ENCODE measurements at regions not wholly inside any gene's neighbourhood (a gene's known extent, or its start where the extent isn't known, plus 50 kb on each side); places are given as distances from the start of the nearest gene placed in this dataset.

DNA sequence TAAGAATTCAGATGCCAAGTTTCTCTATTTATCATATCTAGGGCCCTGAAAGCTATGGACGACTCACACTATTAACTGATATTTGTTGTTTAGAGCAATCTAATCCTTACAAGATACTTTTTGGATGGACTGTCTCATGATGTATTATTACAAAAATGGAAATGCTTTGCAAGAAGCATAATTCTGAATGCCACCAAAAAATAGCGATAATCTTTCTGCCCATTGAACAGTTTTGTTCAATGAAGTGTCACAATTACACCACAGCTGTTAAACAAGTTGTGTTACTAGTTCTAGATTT lies 460.4 kb upstream of the JARID2 start:
- Histone ChIP-seq H3K27me3 (ENCODE audit: control insufficient read depth, insufficient read depth, low read length) (no peaks in the 10 kb centered on the region), H3K36me3 (ENCODE audit: control insufficient read depth, low read depth, low read length) (no peaks in the 10 kb centered on the region), H3K4me1 (ENCODE audit: control insufficient read depth, low read depth, low read length) (peaks cover 49% of the 10 kb centered on the region), H3K27ac (ENCODE audit: low read length) (peak overlapping the region; percentile 65), H3K4me3 (ENCODE audit: low read length) (peak overlapping the region; percentile 20), H3K9ac (ENCODE audit: low read length) (peak overlapping the region; percentile 29), H3K9me3 (ENCODE audit: control insufficient read depth, low read depth, low read length) (no peaks in the 10 kb centered on the region)

DNA sequence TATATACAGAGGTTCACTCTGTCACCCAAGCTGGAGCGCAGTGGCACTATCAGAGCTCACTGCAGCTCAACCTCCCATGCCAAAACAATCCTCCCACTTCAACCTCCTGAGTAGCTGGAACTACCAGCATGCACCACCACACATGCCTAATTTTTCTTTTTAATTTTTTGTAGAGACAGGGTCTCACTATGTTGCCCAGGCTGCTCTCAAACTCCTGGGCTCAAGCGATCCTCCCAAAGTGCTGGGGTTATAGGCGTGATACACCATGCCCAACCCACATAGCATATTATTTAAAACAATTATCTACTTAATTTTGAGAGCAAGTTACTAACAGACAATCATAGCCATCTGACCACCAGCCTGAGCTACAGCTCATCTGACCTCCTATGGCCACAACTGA lies 459.9 kb upstream of the JARID2 start:
- Histone ChIP-seq H3K27ac (ENCODE audit: low read length) (no peak overlapping the region), H3K9me3 (ENCODE audit: control insufficient read depth, low read depth, low read length) (no peaks in the 10 kb centered on the region), H3K4me3 (ENCODE audit: low read length) (no peak overlapping the region), H3K36me3 (ENCODE audit: control insufficient read depth, low read depth, low read length) (no peaks in the 10 kb centered on the region), H3K27me3 (ENCODE audit: control insufficient read depth, insufficient read depth, low read length) (no peaks in the 10 kb centered on the region), H3K9ac (ENCODE audit: low read length) (no peak overlapping the region), H3K4me1 (ENCODE audit: control insufficient read depth, low read depth, low read length) (peaks cover 52% of the 10 kb centered on the region)

DNA sequence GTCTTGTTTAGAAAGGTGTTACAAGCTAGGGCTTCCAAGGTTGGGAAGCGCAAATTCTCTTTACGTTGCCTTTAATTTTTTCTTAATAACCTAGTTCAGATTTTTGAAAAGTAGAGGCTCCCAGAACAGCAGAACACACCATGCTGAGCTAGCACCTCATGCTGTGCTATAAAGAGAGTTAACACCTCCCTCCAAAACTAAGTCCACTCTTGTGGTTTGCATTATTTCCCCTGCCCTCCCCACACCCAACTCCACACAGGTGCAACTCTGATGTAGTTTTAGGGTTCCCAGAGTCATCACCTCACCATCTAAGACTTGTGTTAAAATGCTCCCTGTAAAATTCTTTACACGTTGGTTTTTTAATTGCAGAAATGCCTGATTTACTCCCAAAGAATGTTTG lies 459.4 kb upstream of the JARID2 start:
- Histone ChIP-seq H3K4me3 (ENCODE audit: low read length) (no peak overlapping the region), H3K9me3 (ENCODE audit: control insufficient read depth, low read depth, low read length) (no peaks in the 10 kb centered on the region), H3K27me3 (ENCODE audit: control insufficient read depth, insufficient read depth, low read length) (no peaks in the 10 kb centered on the region), H3K36me3 (ENCODE audit: control insufficient read depth, low read depth, low read length) (no peaks in the 10 kb centered on the region), H3K27ac (ENCODE audit: low read length) (peak overlapping the region; percentile 19), H3K9ac (ENCODE audit: low read length) (no peak overlapping the region), H3K4me1 (ENCODE audit: control insufficient read depth, low read depth, low read length) (peaks cover 56% of the 10 kb centered on the region)

DNA sequence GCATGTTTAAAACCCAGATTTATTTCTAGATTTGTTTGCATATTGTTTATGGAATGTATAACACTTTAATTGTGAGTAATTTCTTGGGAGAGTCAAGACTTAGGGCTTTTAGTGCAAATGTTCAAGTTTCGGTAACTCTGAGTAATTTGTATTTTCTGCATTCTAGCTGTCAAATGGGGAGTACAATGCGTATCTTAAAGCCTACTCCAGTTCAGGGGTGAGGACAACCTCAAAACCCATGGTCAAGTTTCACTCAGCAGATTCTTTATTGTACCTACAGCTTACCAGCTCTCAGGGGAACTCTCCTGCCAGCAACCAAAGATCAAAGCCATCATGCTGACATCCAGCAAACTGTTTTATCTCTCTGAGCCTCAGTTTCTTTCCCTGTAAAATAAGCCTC lies 458.6 kb upstream of the JARID2 start:
- Histone ChIP-seq H3K36me3 (ENCODE audit: control insufficient read depth, low read depth, low read length) (no peaks in the 10 kb centered on the region), H3K4me1 (ENCODE audit: control insufficient read depth, low read depth, low read length) (peaks cover 53% of the 10 kb centered on the region), H3K27me3 (ENCODE audit: control insufficient read depth, insufficient read depth, low read length) (no peaks in the 10 kb centered on the region), H3K9ac (ENCODE audit: low read length) (no peak overlapping the region), H3K9me3 (ENCODE audit: control insufficient read depth, low read depth, low read length) (no peaks in the 10 kb centered on the region), H3K4me3 (ENCODE audit: low read length) (no peak overlapping the region), H3K27ac (ENCODE audit: low read length) (no peak overlapping the region)

DNA sequence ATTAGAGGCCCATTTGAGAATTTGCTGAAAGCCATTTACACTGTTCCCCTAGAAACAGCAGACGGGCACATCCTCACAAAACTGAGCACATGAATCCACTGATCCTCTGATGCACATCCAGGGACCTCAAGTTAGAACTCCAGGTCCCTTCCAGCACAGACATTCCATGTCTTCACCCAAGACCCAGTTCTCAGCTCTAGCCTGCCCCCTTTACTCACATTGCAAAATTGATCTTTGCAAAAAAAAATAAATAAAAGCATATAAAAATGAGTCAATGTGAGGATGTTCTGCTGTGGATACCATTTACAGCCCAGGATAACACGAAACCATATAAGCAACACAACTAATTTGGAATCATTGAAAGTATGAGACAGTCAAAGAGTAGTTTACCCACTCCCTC lies 458.2 kb upstream of the JARID2 start:
- H3K9me3 ChIP-seq (ENCODE audit: control insufficient read depth, low read depth, low read length): no peaks in the 10 kb centered on the region
- no peak overlapping the region for H3K27ac ChIP-seq (ENCODE audit: low read length)
- H3K4me1 ChIP-seq (ENCODE audit: control insufficient read depth, low read depth, low read length): peaks cover 51% of the 10 kb centered on the region
- no peak overlapping the region for H3K9ac ChIP-seq (ENCODE audit: low read length)
- no peak overlapping the region for H3K4me3 ChIP-seq (ENCODE audit: low read length)
- no peaks in the 10 kb centered on the region for H3K27me3 ChIP-seq (ENCODE audit: control insufficient read depth, insufficient read depth, low read length)
- no peaks in the 10 kb centered on the region for H3K36me3 ChIP-seq (ENCODE audit: control insufficient read depth, low read depth, low read length)

DNA sequence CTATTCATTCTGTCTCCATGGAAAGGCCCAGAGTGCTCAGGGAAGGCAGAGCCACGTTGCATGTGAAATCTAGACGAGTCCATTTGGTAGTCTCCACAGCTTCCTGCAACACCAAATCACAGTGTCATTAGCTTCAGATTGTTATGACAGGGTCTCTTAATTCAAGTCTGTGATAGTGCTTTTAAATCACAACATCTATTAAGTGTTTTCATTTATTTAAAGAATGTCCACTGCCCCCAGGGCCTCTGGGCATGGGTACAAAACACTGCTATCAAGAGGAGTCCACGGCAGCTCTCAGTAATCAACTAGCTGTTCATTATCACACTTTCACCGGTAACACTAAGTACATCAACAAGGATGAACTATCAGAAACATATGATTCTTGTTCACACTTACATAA lies 455.9 kb upstream of the JARID2 start:
- Histone ChIP-seq H3K4me3 (ENCODE audit: low read length) (no peak overlapping the region), H3K9ac (ENCODE audit: low read length) (no peak overlapping the region), H3K9me3 (ENCODE audit: control insufficient read depth, low read depth, low read length) (no peaks in the 10 kb centered on the region), H3K4me1 (ENCODE audit: control insufficient read depth, low read depth, low read length) (peaks cover 42% of the 10 kb centered on the region), H3K36me3 (ENCODE audit: control insufficient read depth, low read depth, low read length) (no peaks in the 10 kb centered on the region), H3K27ac (ENCODE audit: low read length) (no peak overlapping the region), H3K27me3 (ENCODE audit: control insufficient read depth, insufficient read depth, low read length) (no peaks in the 10 kb centered on the region)

DNA sequence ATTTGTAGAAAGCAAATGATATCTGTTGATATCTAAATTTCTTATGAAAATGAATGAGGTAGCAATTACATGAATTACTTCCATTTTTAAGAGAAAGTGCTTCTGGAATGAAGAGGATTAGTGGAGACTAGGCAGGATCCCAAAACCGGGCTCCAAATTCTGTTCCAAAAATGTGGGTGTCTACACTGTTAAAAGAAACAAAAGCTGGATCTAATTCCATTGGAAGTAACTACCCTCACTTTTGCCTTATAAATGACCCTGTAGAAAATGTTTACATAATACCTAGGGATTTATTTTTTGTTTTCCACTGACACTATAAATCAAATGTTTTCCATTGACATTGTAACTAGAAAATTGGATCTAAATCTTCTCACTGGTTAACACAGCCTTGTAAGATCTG lies 454.9 kb upstream of the JARID2 start:
- Histone ChIP-seq H3K9ac (ENCODE audit: low read length) (no peak overlapping the region), H3K27ac (ENCODE audit: low read length) (no peak overlapping the region), H3K4me1 (ENCODE audit: control insufficient read depth, low read depth, low read length) (peaks cover 34% of the 10 kb centered on the region), H3K27me3 (ENCODE audit: control insufficient read depth, insufficient read depth, low read length) (no peaks in the 10 kb centered on the region), H3K4me3 (ENCODE audit: low read length) (no peak overlapping the region), H3K9me3 (ENCODE audit: control insufficient read depth, low read depth, low read length) (no peaks in the 10 kb centered on the region), H3K36me3 (ENCODE audit: control insufficient read depth, low read depth, low read length) (no peaks in the 10 kb centered on the region)

DNA sequence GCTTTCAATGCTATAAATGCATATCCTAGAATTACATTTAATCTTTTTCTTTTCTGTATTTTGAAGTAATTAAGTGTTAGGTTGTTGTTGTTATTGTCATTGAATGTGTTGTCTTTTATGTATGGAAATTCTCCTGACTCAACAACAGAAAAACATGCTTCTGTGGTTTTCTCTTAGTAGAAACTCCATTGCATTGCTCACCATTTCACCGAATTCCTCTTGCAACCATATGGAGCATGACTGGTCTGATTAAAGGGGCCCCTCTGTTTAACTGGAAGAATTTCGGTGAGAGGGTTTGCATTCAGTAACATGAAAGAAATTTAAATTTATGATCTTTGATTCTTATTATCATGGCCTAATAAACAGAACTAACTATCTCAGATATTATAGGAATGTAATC lies 454.3 kb upstream of the JARID2 start:
- Histone ChIP-seq H3K9ac (ENCODE audit: low read length) (no peak overlapping the region), H3K36me3 (ENCODE audit: control insufficient read depth, low read depth, low read length) (no peaks in the 10 kb centered on the region), H3K27me3 (ENCODE audit: control insufficient read depth, insufficient read depth, low read length) (no peaks in the 10 kb centered on the region), H3K4me1 (ENCODE audit: control insufficient read depth, low read depth, low read length) (peaks cover 31% of the 10 kb centered on the region), H3K27ac (ENCODE audit: low read length) (no peak overlapping the region), H3K9me3 (ENCODE audit: control insufficient read depth, low read depth, low read length) (no peaks in the 10 kb centered on the region), H3K4me3 (ENCODE audit: low read length) (no peak overlapping the region)

DNA sequence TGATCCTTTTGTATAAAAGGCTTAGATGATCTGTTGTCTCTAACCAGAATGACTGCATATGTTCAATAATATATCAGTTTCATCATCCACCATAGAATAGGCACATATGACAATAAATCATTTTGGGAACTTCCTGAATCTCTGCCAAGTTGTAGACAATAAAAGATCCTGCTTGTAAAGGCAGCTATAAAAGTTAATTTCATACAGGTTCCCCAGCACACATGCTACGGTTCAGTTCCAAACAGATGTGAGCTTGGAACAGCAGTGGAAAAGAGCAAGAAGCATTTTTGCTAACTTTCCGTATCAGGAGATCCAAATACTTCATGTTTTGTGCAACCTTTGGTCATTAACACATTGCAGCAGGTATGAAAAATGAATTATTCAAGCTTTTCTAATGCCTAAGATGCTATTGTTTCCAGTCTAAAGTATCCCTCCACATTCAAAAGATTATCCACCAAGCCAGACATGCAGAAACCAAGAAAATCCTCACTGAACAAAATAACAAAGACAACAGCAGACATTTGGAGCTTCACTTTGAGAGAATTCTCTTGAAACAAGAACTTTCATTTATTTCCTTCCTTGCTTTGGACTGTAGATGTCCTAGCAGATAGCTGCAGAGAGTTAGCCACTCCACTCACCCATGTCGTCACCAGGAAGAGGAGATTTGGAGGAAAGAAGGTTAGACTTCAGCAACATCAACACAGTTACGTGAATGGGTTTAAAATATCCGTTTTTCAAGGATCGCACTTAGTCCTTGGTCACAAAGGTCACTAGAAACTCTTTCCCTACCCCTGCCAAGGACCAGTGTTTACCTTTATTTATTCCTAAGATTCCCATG lies 453.5 kb upstream of the JARID2 start:
- H3K27me3 ChIP-seq (ENCODE audit: control insufficient read depth, insufficient read depth, low read length): no peaks in the 10 kb centered on the region
- H3K4me1 ChIP-seq (ENCODE audit: control insufficient read depth, low read depth, low read length): peaks cover 24% of the 10 kb centered on the region
- no peaks in the 10 kb centered on the region for H3K9me3 ChIP-seq (ENCODE audit: control insufficient read depth, low read depth, low read length)
- no peaks in the 10 kb centered on the region for H3K36me3 ChIP-seq (ENCODE audit: control insufficient read depth, low read depth, low read length)
- no peak overlapping the region for H3K27ac ChIP-seq (ENCODE audit: low read length)
- no peak overlapping the region for H3K4me3 ChIP-seq (ENCODE audit: low read length)
- no peak overlapping the region for H3K9ac ChIP-seq (ENCODE audit: low read length)

DNA sequence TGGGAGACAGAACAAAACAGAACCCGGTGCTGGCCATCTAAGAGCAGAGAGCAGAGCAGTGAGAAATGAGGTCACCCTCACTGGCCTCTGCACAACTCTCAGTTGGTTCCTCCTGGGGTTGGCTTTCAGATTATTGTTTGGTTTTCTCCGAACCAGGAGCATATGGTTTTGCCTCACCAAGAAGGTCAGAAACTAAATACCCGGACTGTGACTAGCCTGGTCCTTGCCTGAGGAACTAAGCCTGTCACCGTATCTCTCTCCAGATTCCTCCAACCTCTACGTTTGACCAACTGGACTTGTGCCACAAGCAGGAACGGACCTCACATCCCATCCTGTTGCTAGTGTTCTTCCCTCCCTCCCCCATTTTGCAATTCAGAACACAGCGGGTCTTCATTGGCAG lies 450.4 kb upstream of the JARID2 start:
- no peaks in the 10 kb centered on the region for H3K27me3 ChIP-seq (ENCODE audit: control insufficient read depth, insufficient read depth, low read length)
- no peak overlapping the region for H3K27ac ChIP-seq (ENCODE audit: low read length)
- peaks cover 12% of the 10 kb centered on the region for H3K4me1 ChIP-seq (ENCODE audit: control insufficient read depth, low read depth, low read length)
- no peak overlapping the region for H3K4me3 ChIP-seq (ENCODE audit: low read length)
- H3K9ac ChIP-seq (ENCODE audit: low read length): no peak overlapping the region
- no peaks in the 10 kb centered on the region for H3K36me3 ChIP-seq (ENCODE audit: control insufficient read depth, low read depth, low read length)
- no peaks in the 10 kb centered on the region for H3K9me3 ChIP-seq (ENCODE audit: control insufficient read depth, low read depth, low read length)

DNA sequence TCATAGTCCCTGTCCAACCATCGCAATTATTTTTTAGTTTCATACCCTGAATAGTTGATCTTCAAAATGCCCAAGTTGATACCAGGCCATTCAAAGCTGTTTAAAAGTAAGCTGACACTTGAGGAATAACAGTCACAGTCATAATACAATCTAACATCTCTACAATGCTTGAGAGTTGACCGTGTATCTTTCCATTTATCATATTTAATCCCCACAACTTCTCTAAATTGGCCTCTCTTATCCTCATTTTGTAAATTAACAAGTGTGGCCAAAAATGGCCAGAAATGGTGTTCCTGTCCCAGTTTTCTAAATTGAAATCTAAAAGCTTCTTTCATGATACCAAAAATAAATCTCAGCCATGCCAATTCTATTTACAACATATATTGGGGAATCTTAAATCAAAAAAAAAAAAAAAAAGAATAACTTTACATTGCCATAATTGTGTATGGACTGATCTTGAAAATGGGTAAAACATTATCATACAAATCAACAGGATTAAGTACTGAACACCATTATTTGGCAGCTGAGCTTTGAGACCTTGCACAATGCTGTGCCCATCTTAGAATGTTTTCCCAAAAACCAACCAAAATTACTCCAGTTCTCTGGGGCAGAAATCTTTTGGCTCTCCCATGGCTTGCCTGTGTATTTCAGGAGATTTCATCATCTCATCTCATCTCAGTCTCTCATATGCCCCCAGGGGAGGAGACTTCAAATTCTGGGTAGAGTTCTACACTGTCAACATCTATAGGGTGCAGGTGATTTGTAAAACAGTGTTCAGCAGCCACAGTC lies 448.7 kb upstream of the JARID2 start:
- Histone ChIP-seq H3K4me1 (ENCODE audit: control insufficient read depth, low read depth, low read length) (peaks cover 4% of the 10 kb centered on the region), H3K9me3 (ENCODE audit: control insufficient read depth, low read depth, low read length) (no peaks in the 10 kb centered on the region), H3K27me3 (ENCODE audit: control insufficient read depth, insufficient read depth, low read length) (no peaks in the 10 kb centered on the region), H3K4me3 (ENCODE audit: low read length) (no peak overlapping the region), H3K27ac (ENCODE audit: low read length) (no peak overlapping the region), H3K36me3 (ENCODE audit: control insufficient read depth, low read depth, low read length) (no peaks in the 10 kb centered on the region), H3K9ac (ENCODE audit: low read length) (no peak overlapping the region)

Measured in iPS-18a (cell line).